HG03575 (cell line): ENCODE measurements at regions not wholly inside any gene's neighbourhood (a gene's known extent, or its start where the extent isn't known, plus 50 kb on each side); places are given as distances from the start of the nearest gene placed in this dataset.

Experiments used
- ATAC-seq: cut with Tn5 transposase; IDR thresholded peaks from one replicate; pipeline ENCODE4 v1.9.1; 2021; ENCODE audit not compliant: unreplicated experiment, insufficient number of reproducible peaks, low FRiP score; ENCODE audit errors: extremely low read depth

DNA sequence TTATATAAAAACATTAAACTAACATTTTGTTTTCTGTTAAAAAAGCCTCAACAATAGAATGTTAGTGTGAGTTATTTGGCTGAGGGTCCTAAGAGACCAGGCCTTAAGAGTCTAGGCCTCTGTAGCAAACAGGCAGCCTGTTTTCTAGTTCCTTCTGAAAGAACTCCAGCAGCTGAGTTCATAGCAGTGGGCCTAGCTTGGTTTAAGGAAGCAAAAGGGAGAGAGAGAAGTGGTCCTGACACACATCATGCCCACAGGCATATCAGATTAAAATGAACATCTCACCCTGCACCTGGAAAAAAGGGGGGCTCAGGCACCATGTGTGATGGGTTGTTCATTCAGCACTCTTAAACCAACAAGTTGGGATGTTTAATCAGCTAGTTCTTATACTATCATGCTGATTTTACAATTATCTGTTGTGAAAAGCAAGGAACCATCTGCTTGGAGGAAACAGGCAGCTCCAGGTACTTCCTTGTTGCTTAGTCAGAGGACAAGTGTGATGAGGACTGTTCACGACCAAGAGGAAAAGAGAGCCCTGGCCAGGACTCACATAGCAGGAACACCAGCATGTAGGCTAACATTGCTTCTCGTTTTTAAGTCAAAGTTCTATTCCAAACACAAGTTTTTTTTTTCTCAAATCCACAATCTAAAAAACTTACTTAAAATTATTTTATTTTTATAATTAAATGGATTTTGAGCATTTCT lies 81.3 kb upstream of the FRY start:
- no peak for ATAC-seq

DNA sequence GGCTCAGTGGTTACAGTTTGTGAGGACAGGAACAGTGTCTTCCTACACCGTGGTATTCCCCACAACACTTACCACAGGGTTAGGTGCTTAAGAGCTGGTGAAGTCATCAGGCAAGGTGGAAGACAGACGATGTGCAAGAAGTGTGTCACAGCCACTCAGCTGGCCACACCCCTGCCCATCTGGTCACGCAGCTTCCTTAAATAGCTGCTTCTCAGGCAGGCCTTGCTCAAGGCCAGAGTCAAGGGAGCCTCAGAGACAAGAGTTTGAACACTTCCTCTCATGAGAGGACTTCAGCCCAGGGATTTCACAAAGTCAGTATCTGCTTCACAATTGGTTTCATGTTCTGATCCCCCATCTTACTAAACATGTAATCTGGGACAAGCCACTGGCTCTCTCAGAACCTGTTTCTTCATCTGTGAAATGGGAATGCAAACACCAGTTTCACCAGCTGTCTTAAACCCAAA lies 80.3 kb upstream of the FRY start:
- ATAC-seq, result peak; percentile 86

DNA sequence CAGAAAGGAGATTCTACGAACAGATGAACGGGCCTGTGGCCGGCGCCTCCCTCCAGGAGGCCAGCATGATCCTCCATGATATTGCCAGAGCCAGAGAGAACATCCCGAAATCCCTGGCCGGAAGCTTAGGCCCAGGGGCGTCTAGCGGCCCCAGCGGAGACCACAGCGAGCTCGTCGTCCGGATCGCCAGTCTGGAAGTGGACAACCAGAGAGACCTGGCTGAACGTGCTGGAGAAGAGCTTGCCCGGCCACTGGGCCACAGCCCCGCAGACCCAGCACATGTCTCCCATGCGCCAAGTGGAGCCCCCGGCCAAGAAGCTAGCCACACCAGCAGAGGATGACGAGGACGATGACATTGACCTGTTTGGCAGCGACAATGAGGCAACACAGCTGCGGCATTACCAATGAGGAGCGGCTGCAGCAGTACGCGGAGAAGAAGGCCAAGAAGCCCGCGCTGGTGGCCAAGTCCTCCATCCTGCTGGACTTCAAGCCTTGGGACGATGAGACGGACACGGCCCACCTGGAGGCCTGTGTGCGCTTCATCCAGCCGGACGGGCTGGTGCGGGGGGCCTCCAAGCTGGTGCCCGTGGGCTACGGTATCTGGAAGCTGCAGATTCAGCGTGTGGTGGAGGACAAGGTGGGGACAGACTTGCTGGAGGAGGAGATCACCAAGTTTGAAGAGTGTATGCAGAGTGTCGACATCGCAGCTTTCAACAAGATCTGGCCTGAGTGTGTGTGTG lies 78.8 kb upstream of the FRY start:
- no peak for ATAC-seq

DNA sequence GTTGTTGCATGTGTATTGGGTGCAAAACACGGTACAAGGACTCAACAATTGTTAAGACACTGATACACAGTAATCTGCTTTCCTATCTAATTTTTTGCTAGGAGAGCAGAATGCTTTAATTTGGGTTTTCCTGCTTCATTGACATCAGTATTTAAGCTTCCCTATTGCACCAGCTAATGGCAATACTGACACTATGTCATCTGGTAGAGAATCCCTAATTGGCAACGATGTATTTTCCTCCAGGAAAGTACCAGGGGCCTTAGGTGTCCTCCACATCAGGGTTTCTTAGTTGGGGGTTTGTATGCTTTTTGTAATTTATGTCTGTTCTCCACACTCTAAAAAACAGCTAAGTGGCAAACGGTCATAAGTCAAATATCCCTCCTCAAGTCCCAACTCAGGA lies 76.5 kb upstream of the FRY start:
- ATAC-seq, result no peak

DNA sequence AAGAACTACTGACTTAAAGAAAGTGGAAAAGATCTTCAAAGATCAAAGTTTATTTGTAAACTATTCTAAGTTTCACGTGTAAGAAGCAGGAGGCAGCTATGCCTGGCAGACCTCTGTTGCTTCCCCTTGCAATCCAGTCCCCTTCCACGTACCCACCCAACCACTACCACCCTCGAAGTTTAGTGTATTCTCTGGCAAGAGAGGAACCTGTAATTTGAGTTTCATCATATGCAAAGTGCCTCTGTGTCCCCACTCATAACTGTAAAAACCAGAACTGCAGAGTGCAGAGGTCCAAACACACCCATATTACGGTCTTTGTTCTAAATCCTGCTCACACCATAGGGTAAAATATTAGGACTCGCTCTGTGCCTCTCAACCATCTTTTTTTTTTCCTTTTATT lies 75.8 kb upstream of the FRY start:
- ATAC-seq, result no peak

DNA sequence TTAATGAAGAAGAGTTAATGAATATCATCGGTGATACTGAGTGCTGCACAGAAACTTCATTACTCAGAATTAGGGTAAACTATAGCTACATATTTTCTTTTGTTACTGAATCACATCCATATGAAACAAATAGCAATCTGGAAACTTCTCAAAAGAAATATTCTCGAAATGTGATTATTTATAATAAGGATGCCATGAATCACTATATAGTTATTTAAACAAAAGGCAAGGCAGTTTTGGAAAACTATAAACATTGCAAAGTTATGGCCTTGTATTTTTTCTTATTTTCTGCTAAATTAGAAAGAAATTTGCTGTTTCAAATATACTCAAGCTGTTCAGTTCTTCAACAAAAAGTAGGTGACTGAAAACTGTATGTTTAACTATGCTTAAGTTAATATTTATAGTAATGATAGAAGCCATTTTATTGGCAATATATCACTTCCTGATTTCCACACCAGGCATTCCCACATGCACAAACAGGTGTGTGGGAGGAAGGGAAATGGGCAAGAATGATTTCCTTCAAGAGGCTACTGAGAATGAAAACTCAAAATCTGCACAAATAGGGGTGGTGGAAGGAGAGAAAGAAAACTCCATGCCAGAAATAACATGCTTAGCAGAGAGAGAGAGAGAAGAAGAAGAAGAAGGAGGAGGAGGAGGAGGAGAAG lies 74.5 kb upstream of the FRY start:
- ATAC-seq, result no peak

DNA sequence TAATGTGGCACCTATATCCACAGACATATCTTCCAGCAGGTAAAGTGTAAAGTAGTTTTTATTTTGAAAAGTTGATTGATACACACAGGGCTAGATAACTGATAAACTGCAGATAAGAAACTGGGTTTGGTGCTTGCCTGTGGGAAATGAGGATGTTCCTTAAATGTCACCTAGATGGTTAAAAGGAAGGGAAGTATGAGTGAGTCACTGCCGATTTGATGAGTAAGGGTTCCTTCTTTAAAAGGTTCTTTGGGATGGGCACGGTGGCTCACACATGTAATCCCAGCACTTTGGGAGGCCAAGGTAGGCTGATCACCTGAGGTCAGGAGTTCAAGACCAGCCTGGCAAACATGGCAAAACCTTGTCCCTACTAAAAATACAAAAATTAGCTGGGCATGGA lies 73.8 kb upstream of the FRY start:
- no peak for ATAC-seq

DNA sequence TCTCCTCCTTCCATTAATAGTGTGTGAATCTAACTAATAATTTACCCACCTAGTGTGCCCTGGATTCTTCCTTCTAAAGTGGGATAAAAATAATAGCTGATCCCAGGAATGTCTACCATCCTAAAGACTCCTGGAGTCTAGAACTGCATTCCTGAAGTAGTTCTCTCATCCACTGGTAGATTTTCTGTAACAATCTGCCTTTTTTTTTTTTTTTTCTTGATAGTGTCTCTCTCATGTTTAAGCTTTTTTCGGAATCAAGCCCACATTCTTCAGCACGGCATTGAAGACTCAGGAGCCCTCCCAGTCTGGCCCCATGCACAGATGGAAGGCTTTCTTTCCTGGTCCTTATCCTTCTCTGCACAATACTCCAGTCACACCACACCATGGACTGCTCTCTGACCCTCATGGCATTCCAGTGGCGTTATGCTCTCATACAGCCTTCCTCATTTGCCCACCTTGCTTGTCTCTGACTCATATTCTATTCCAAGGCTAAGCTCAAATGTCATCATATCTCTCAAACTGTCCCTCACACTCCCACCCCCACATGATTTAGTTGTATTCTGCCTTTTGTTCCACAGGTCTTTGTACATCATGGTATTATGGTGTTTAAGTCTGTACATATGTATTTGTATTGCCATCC lies 68.7 kb upstream of the FRY start:
- no peak for ATAC-seq

DNA sequence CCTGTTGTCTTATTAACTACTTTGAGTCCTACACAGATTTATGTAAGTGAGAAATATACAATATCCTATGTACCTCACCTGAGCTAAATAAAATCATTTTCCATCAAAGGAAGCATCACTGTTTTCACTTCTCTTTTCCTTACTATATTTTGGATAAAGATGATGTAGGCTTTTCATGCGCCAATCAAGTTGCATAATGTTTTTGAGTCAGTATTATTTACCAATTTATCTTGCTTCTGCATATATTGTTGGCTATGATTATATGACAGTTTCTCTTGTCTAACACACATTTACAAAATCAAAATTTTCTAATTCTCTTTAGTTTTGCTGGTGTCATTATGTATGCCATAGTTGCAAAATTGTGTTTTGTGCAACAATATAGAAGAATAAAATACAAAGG lies 67.9 kb upstream of the FRY start:
- no peak for ATAC-seq

DNA sequence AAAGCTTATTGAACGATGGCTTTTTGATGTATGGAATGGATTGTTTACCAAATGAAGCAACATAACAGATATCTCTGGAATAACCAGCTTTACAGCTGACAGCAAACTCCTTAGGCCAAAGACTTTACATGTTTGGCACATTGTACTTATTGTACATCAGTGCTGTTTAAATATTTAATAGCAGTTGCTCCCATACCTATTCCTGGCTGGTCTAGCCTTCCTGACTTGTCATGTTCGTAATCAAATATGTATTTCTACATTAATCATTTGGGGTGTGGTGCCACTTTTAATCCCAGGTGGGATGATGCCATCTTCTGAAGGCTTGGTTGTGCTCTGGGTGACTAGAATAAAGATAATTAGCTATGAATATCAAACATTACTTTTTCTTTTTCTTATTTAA lies 67.4 kb upstream of the FRY start:
- no peak for ATAC-seq

DNA sequence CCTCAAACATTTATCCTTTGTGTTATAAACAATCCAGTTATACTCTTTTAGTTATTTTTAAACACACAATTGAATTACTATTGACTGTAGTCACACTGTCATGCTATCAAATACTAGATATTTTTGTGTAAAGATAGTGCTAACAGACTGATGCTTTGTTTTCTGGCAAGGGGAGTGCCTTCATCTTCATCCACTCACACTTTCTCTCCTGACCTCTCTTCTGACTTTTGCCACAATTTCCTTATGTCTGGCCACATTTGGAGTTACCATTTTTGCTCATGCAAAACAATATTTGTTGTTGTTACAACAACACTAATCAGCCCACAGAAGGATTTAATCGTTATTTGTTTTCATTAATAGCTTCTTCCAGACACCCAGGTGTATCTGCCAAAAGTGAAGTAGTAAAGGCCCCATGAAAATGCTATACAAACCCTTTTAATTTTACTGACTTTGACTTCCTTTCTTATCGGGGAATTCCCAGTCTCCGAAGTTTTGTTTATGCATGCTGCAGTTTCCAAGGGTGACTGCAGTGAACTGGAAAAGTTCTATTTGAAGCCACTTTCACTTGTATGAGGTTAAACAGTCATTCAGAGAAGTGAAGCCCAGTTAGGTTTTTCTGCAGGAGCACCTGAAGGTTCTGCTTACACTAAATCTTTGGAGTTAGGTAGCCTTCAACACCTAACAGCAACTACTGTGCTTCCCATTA lies 66.1 kb upstream of the FRY start:
- ATAC-seq, result peak; percentile 95

DNA sequence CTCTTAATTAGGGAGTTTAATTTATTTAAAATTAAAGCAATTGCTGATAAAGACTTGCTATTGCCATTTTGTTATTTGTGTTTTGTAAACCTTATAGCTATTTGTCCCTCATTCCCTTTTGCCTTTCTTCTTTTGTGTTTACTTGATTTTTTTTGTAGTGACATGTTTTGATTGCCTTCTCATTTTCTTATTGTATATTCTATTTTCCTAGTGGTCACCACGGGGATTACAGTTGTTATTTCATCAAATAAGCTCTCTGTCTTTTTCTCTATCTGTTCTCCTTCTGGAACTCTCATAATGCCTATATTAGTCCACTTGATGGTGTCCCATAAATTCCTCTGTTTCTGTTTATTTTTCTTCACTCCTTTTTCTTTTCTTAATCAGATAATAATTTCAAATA lies 64.4 kb upstream of the FRY start:
- ATAC-seq, result no peak

DNA sequence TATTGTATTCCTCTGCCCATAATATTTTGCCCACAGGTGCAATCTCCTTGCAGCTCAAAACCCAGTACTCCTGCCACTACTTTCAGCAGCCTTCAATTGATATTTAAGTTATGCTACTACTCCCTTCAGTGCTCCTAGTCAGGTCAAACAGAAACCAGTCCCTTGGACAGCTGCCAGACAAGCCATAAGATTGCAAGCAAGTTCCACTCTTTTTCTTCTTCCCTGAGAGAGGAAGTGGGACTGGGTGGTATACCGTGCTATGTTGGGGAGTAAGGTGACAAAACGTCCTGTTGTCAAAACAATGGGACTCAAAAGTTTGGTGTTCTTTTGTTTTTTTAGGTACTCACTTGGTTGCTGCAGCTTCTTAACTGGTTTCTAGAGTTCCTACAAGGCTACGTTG lies 63.1 kb upstream of the FRY start:
- ATAC-seq, result no peak

DNA sequence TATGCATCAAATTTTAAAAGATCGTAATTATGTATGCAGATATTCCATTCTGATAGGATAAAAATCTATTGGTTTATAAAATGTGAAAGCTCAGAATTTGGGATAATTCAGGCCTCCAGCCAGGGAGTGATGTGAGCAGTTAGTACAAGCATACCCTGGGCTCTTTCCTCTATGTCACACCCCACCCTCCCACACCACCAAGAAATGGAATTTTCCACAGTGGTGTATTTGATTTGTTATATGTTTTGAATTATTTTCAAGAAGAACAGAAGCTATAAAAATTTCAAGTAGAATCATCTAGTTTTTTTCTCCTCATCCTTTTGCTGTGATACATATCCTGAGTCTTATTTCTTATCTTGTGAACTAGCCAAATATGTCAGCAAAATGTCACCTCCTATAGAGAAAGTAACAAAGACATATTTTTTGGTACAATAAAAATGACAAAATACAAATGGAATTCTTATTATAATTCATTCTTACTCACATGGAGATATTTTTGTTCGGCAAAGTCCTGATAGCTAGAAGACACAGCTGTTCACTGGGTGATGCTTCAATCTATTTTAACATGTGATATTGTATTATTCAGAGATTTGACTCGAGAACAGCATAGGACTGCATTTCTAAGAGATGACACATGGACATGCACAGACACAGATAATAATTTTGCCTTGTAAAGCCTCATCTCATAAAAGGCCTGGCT lies 61.2 kb upstream of the FRY start:
- ATAC-seq, result no peak

DNA sequence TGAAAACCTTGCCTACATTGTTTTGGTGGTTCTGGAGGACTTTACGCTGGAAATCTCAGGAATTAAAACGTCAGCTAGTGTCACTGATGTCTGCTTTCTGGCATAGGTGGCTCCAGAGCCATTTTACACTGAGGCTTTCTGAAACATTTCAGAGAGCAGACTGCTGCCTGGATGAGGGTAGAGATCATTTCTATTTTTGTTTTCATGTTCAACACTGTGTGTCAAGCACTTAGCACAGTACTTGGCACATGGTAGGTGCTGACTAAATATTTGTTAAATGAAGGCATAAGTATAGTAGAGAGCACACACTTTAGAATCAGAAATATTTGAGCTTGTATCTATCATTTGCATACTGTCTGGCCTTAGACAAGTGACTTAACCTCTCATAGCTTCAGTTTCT lies 59.1 kb upstream of the FRY start:
- no peak for ATAC-seq

DNA sequence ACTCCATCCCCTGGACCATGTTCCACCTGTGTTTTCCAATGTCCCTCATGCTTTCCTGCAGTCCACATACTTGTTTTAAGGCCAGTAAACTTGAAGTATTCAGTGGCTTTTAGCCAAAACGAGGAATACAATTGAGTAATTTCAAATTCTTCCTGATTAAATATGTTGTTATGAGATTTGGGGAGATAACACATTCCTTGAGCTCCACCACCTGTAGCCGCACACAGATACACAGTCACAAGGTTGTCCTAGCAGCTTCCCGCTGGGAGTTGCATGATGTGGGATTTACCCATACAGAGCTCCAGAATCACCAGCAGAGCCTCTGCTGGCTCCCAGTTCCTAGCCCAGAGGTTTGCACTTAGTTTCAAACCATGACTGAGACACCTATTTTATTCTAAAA lies 53.6 kb upstream of the FRY start:
- no peak for ATAC-seq

DNA sequence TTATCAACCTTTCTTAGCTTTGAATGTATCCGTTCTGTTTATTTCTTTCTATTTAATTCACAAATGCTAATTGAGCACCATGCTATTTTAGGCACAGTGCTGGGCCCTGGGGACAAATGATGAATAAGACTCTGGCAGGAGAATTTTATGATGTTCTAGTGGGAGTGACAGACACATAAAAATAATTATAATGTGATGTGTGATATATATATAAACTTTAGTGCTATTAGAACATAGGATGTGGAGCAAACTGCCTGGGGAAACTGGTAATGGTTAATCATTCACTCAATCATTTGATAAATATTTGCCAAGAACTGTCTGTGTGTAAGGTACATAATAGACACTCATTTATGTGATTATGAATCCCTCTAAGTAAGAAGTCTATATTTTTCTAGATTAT lies 50.7 kb upstream of the FRY start:
- ATAC-seq, result no peak
